Lower leg skin (tissue), 4 donors: ENCODE measurements at regions not wholly inside any gene's neighbourhood (a gene's known extent, or its start where the extent isn't known, plus 50 kb on each side); places are given as distances from the start of the nearest gene placed in this dataset.

Experiments used
- DNase-seq, 2 donors: peaks; one replicate each; pipeline ENCODE4 v3.0.0-alpha.2; 2019; ENCODE audit warnings: low spot score in 2 of 2
- H3K4me3 ChIP-seq: fragments of 200-600 bp; sonication (generic); 2 replicates; pipeline ENCODE4 v1.5.1; 2017; ENCODE audit warnings: mild to moderate bottlenecking, low read depth; ENCODE audit not compliant: poor library complexity, severe bottlenecking
- CTCF ChIP-seq, 3 donors: fragments of 450-650 bp; IDR thresholded peaks; one replicate each; pipeline ENCODE4 v1.5.1; 2016; ENCODE audit warnings: antibody characterized with exemption in 3 of 3, mild to moderate bottlenecking in 3 of 3, moderate library complexity in 2 of 3
- POLR2A ChIP-seq, 2 donors: fragments of 450-650 bp; IDR thresholded peaks; one replicate each; pipeline ENCODE4 v1.6.1; 2016 to 2017; ENCODE audit warnings: antibody characterized with exemption in 2 of 2, mild to moderate bottlenecking in 1 of 2, moderate library complexity in 1 of 2
- WGBS, 2 donors: methylation state at CpG; one replicate each; pipeline ENCODE4 v1.1.5; 2018; 5-methylcytosine and 5-hydroxymethylcytosine counted together
- intact Hi-C: fragments of 100-400 bp; cut with DNase I; formaldehyde crosslinking; loops from one replicate; pipeline ENCODE4 v1.15.0; 2023; ENCODE audit warnings: low total_unique reads

- TF ChIP-seq POLR2A (IDR thresholded peaks at IDR 0.05): no peak
- TF ChIP-seq CTCF (IDR thresholded peaks at IDR 0.05): no peak
- intact Hi-C loops: no loop called here
- DNase-seq: no peak
- no peak overlapping the region for H3K4me3 ChIP-seq
- 91 to 93% methylated on average over 2 of the region's 2 CpGs for WGBS, 2 donors
These were observed 67.0 kb upstream of the TNFSF18 start for GRCh38 chr1:173117761-173118160.

DNA sequence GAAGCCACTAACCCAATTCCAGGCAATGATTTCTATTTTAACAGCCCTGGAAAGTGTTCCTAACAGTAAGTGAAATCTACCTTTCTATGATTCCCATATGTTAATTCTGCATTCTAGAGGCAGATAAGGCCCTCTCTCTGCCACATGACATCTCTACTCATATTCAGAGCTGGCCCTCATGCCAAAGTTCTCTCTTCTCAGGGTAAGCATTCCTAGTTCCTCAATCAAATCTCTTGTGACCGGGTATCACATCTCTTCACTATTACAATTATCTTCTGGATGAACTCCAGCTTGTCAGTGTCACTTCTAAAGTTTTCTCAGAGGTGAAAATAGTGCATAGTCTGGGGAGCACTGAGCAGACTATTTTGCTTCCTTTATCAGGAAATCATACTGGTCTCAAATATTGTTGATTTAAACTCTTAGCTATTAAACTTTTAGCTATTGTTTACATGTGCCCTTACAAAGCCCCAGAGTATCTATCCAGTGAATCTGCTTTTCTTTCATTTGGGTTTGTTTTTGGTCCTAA is 66.4 kb upstream of the TNFSF18 start:
- H3K4me3 ChIP-seq: no peak overlapping the region
- no peak for TF ChIP-seq CTCF (IDR thresholded peaks at IDR 0.05)
- TF ChIP-seq POLR2A (IDR thresholded peaks at IDR 0.05): no peak
- DNase-seq: no peak
- 51 to 57% methylated on average over 1 of the region's 1 CpG for WGBS, 2 donors
- intact Hi-C loops: no loop called here

DNA sequence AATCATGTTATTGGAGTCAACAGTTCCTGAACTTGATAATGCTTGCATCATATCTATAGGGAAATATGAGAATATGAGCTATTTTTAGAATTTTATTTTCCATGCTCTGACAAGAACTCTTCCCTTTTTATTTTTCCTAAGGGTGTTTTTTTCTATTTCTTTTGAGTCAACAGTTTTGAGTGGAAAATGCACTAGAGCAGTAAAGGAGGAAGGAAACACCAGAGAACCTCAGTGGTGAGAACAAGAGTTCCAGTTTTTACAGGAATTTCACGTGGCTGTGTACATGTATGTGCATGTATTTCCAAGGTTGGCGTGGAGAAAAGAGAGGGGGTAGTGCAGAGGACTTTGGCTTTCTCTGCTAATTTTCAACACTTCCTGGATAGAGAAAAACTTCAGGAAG is 63.6 kb upstream of the TNFSF18 start:
- intact Hi-C loops: no loop called here
- no peak overlapping the region for H3K4me3 ChIP-seq
- 41 to 46% methylated on average over 2 of the region's 2 CpGs for WGBS, 2 donors
- TF ChIP-seq CTCF (IDR thresholded peaks at IDR 0.05) (no peak), POLR2A (IDR thresholded peaks at IDR 0.05) (no peak)
- DNase-seq: no peak

DNA sequence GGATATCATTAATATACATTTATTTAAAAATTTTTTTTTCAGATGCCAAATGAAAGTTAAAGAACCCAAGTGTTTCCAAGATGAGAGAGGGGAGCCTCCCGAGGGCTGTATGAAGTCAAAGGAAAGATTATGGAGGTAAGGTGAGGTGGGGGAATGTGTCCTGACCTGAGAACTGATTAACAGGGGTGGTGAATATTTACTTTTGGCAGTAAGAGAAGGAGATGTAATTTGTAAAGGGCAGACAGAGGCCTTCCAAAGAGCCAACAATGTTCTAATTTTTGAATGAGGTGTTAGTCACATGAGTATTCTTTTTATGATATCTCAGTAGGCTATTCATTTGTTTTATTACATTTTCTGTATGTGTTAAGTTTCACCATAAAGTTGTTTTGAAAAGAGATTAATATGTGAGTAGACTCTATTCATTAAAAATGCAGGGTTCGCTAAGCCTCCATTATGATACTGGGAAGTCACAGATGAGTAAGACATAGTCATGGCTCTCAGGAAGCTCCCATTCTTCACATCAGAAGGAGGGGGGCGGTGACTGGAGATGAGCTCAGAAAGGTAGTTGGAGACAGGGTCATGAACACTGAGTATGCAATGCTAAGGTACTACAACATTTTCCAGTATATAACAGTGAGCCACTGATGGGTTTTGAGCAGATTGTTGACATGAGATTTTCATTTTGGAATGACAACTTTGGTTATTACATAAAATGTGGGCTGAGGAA is 62.4 kb upstream of the TNFSF18 start:
- intact Hi-C loops: no loop called here

GRCh38 chr1:173112129-173112528 is 61.4 kb upstream of the TNFSF18 start:
- DNase-seq: no peak
- TF ChIP-seq POLR2A (IDR thresholded peaks at IDR 0.05) (no peak), CTCF (IDR thresholded peaks at IDR 0.05) (no peak)
- no peak overlapping the region for H3K4me3 ChIP-seq
- intact Hi-C loops: no loop called here

More for the DNA sequence above, 62.4 kb upstream of the TNFSF18 start:
- TF ChIP-seq POLR2A (IDR thresholded peaks at IDR 0.05) (no peak), CTCF (IDR thresholded peaks at IDR 0.05) (no peak)
- 71 to 79% methylated on average over 3 of the region's 3 CpGs for WGBS, 2 donors
- DNase-seq: no peak
- H3K4me3 ChIP-seq: no peak overlapping the region

GRCh38 chr1:173107696-173108095 is 57.0 kb upstream of the TNFSF18 start:
- DNase-seq: no peak
- intact Hi-C loops: no loop called here
- H3K4me3 ChIP-seq: no peak overlapping the region
- 92 to 93% methylated on average over 2 of the region's 2 CpGs for WGBS, 2 donors
- no peak for TF ChIP-seq POLR2A (IDR thresholded peaks at IDR 0.05)
- TF ChIP-seq CTCF (IDR thresholded peaks at IDR 0.05): no peak
